PC-9 (cell line): ENCODE measurements at regions not wholly inside any gene's neighbourhood (a gene's known extent, or its start where the extent isn't known, plus 50 kb on each side); places are given as distances from the start of the nearest gene placed in this dataset.

Experiments used
- BruUV-seq: library from RNA; stranded (reverse); fragments of 400-500 nt; replicated peaks from 2 replicates; lab custom pipeline; 2021; lab: Mats Ljungman, UMichigan
- CTCF ChIA-PET: fragments of 300-600 bp; sonication (Branson Sonifier 250); formaldehyde crosslinking; loops from one replicate; lab custom pipeline; 2022; ENCODE audit warnings: antibody characterized with exemption; lab: Charles Lee
- POLR2A ChIA-PET: fragments of 300-600 bp; sonication (Branson Sonifier 250); formaldehyde crosslinking; loops from one replicate; lab custom pipeline; 2022; ENCODE audit warnings: antibody characterized with exemption; ENCODE audit not compliant: unreplicated experiment; lab: Charles Lee
- DNase-seq, 2 experiments: peaks; one replicate each; pipeline versions ENCODE4 v3.0.0 to v3.0.0-alpha.2; 2015 to 2022; ENCODE audit warnings: mixed read lengths in 1 of 2
- H2AFZ ChIP-seq: fragments of 200-600 bp; sonication (generic); 2 replicates; pipeline ENCODE4 v1.8.1; 2017; ENCODE audit warnings: antibody characterized with exemption
- H3F3A ChIP-seq: fragments of 200-600 bp; sonication (generic); 2 replicates; pipeline ENCODE4 v1.8.1; 2017; ENCODE audit warnings: antibody characterized with exemption, mild to moderate bottlenecking, low read depth; ENCODE audit not compliant: insufficient read depth
- H3K27ac ChIP-seq: fragments of 200-600 bp; sonication (generic); 2 replicates; pipeline ENCODE4 v1.6.1; 2016; ENCODE audit warnings: mixed run types
- H3K27me3 ChIP-seq: fragments of 200-600 bp; sonication (generic); 2 replicates; pipeline ENCODE4 v1.6.1; 2016; ENCODE audit warnings: low read depth, mixed run types; ENCODE audit not compliant: insufficient read depth
- H3K36me3 ChIP-seq: fragments of 200-600 bp; sonication (generic); 2 replicates; pipeline ENCODE4 v1.6.1; 2016; ENCODE audit warnings: low read depth, mixed run types
- H3K4me1 ChIP-seq: fragments of 200-600 bp; sonication (generic); replicated peaks from 2 replicates; pipeline ENCODE4 v1.6.1; 2016; ENCODE audit warnings: mixed run types; ENCODE audit not compliant: insufficient read depth
- H3K4me2 ChIP-seq: fragments of 200-600 bp; sonication (generic); 2 replicates; pipeline ENCODE4 v1.6.1; 2017; ENCODE audit warnings: mixed run types
- H3K4me3 ChIP-seq: fragments of 200-600 bp; sonication (generic); 2 replicates; pipeline ENCODE4 v1.6.1; 2016; ENCODE audit warnings: mixed run types
- H3K79me2 ChIP-seq: fragments of 200-600 bp; sonication (generic); 2 replicates; pipeline ENCODE4 v1.6.1; 2017; ENCODE audit warnings: low read depth, mixed run types
- H3K9me2 ChIP-seq: fragments of 200-600 bp; sonication (generic); 2 replicates; pipeline ENCODE4 v1.8.1; 2017; ENCODE audit warnings: mild to moderate bottlenecking; ENCODE audit not compliant: insufficient read depth
- H3K9me3 ChIP-seq: fragments of 200-600 bp; sonication (generic); 2 replicates; pipeline ENCODE4 v1.8.1; 2016; ENCODE audit warnings: low read depth; ENCODE audit not compliant: insufficient read depth
- H4K20me1 ChIP-seq: fragments of 200-600 bp; sonication (generic); 2 replicates; pipeline ENCODE4 v1.8.1; 2017; ENCODE audit not compliant: insufficient read depth
- CTCF ChIP-seq: fragments of 200-600 bp; sonication (generic); conservative IDR thresholded peaks from 2 replicates; pipeline ENCODE4 v1.6.1; 2017; ENCODE audit warnings: mixed run types, antibody characterized with exemption, mild to moderate bottlenecking, moderate library complexity
- EZH2 ChIP-seq: fragments of 200-600 bp; sonication (generic); IDR thresholded peaks from 2 replicates; pipeline ENCODE4 v1.8.0; 2017; ENCODE audit warnings: antibody characterized with exemption, low read depth
- intact Hi-C: fragments of 100-400 bp; cut with micrococcal nuclease; formaldehyde crosslinking; loops from one replicate; pipeline ENCODE4 v1.10.0; 2022; ENCODE audit not compliant: unreplicated experiment

GRCh38 chr20:23253524-23253923 lies 97.1 kb upstream of the NXT1 start:
- POLR2A ChIA-PET = no interaction called here
- H3K27me3 ChIP-seq = peaks cover 25% of the 10 kb centered on the region

GRCh38 chr20:23251779-23252178 lies 98.8 kb upstream of the NXT1 start:
- Histone ChIP-seq H3K27me3 (peaks cover 25% of the 10 kb centered on the region), H3K4me3 (no peak overlapping the region), H3K4me1 (no peaks in the 10 kb centered on the region), H3K9me3 (no peaks in the 10 kb centered on the region), H3K79me2 (no peaks in the 10 kb centered on the region), H2AFZ (no peak overlapping the region), H3K9me2 (no peaks in the 10 kb centered on the region), H3K36me3 (no peaks in the 10 kb centered on the region), H3K4me2 (no peak overlapping the region), H3F3A (no peaks in the 10 kb centered on the region), H4K20me1 (no peaks in the 10 kb centered on the region), H3K27ac (no peak overlapping the region)
- TF ChIP-seq EZH2 (no peak), CTCF (no peak)
- no TSS peak for BruUV-seq
- ChIA-PET POLR2A (no interaction called here), CTCF (no interaction called here)
- no peak for DNase-seq
- intact Hi-C loops = no loop called here

More at GRCh38 chr20:23253524-23253923, 97.1 kb upstream of the NXT1 start:
- no peaks in the 10 kb centered on the region for H3K36me3 ChIP-seq
- H4K20me1 ChIP-seq = no peaks in the 10 kb centered on the region
- no peaks in the 10 kb centered on the region for H3K79me2 ChIP-seq
- no peaks in the 10 kb centered on the region for H3K9me3 ChIP-seq
- no TSS peak for BruUV-seq
- no peak overlapping the region for H2AFZ ChIP-seq
- H3K4me1 ChIP-seq = peaks cover 4% of the 10 kb centered on the region
- no peaks in the 10 kb centered on the region for H3F3A ChIP-seq
- H3K27ac ChIP-seq = no peak overlapping the region
- CTCF ChIA-PET = no interaction called here
- no peak for DNase-seq
- TF ChIP-seq EZH2 (no peak), CTCF (no peak)
- H3K9me2 ChIP-seq = no peaks in the 10 kb centered on the region
- intact Hi-C loops = no loop called here
- H3K4me2 ChIP-seq = no peak overlapping the region
- no peak overlapping the region for H3K4me3 ChIP-seq

GRCh38 chr20:23249541-23249940 lies 101.0 kb upstream of the NXT1 start:
- Histone ChIP-seq H3K9me3 (no peaks in the 10 kb centered on the region), H3K27ac (no peak overlapping the region), H2AFZ (no peak overlapping the region), H3K79me2 (no peaks in the 10 kb centered on the region), H3K4me2 (no peak overlapping the region), H3K4me3 (no peak overlapping the region), H3K36me3 (no peaks in the 10 kb centered on the region), H4K20me1 (no peaks in the 10 kb centered on the region), H3K4me1 (no peaks in the 10 kb centered on the region), H3K27me3 (peaks cover 11% of the 10 kb centered on the region), H3F3A (no peaks in the 10 kb centered on the region), H3K9me2 (no peaks in the 10 kb centered on the region)
- ChIA-PET CTCF (no interaction called here), POLR2A (no interaction called here)
- intact Hi-C loops = no loop called here
- BruUV-seq = no TSS peak
- DNase-seq = no peak
- TF ChIP-seq EZH2 = no peak
- TF ChIP-seq CTCF = no peak
